Inflammatory macrophage treated with lipopolysaccharide for 1 hour (primary cell): ENCODE measurements at regions not wholly inside any gene's neighbourhood (a gene's known extent, or its start where the extent isn't known, plus 50 kb on each side); places are given as distances from the start of the nearest gene placed in this dataset.

Experiments used
- DNase-seq, 2 donors: peaks; one replicate each; pipeline ENCODE4 v3.0.0-alpha.2; 2020 to 2022

DNA sequence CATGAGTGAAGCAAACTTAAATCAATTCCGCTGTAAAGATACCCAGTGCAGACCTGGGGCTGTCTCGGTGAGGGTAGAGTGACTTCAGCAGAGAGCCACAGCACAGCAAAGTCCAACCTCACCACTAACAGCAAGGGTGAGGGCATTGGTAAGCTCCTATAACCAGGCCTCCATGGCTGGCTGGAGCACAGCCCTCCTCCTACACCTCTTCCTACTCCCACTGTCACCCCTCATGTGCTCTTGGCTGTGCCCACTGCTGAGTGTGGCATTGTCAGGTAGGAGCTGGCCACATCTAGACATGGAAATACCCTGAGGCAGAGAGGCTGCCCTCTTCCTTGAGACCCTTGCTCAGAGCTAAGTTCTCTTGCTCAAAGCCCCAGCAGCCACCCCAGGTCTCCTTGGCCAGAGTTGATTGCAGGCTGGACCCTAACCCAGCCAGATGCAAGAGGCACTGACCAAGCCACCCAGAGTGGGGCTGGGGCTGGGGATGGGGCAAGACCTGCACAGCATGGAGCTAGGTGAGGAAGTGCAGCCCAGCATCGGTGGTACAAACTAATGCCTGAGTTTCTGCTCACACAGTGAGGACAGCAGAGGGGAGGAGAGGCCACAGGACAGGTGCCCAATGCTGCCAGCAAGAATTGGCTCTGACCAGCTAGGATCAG lies 77.6 kb upstream of the RAB6C start:
- no peak for DNase-seq

- DNase-seq, result no peak
Measured at GRCh38 chr2:129902731-129903585, 76.5 kb upstream of the RAB6C start.

GRCh38 chr2:129903586-129904425 lies 75.7 kb upstream of the RAB6C start:
- no peak for DNase-seq

DNA sequence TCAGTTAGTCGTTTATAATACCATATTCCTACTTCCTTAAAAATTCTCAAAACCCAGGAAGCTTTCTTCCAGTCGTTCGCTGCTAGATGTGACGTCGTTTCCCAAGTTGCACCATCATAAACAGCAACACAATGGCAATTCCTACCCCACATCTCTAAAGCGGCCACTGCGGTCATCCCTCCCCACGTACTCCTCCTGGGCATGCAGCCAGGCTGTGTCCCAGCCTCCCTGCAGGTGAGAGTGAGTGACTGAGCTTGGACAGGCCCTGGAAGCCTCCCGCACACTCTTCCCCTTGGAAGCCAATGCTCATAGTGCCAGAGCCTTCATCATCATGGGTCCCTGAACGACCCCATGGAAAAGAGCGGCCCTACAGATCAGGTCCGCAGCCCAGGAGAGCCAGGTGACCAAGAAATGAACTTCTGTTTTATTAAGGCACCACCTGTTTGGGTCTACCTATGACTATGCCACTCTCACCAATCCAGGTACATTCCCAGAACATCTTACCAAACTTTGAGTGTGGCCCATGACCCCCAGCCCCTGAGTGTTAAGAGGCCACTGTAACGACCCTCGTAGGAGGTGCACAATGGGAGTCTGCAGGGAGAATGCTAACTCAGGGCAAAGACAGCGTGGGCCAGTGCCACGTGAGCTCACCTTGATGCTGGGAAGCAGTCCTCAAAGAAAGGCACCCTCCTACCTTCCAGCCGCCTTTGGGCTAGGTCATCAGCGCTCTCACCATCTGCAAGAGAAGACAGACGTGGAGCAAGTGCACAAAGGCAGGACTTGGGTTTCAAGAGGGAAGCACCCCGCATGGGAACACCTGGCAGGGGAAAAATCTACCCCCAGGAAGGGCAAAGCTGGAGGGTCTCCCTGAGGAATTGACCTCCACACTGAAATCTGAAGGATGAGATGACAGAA lies 74.7 kb upstream of the RAB6C start:
- DNase-seq, result no peak

DNA sequence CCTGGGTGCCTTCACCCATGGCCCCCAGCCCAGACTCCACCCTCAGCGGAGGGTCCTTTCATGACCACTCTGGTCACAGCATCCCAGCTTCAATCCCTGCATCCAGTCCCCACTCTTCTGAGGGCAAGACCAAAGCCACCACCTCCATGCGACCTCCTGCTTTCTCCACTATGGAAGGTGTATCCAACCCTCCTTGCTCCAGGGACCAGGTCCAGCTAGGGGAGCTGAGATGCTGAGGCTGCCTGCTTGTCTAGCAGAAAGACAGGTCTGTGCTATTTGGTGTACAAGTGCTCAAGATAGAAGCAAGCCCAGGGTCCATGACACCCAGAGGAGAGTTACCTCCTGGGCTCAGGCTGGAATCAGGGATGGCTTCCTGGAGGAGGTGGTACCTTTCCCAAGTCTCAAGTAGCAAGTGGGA lies 73.8 kb upstream of the RAB6C start:
- no peak for DNase-seq

GRCh38 chr2:129906139-129906860 lies 73.2 kb upstream of the RAB6C start:
- no peak for DNase-seq

DNA sequence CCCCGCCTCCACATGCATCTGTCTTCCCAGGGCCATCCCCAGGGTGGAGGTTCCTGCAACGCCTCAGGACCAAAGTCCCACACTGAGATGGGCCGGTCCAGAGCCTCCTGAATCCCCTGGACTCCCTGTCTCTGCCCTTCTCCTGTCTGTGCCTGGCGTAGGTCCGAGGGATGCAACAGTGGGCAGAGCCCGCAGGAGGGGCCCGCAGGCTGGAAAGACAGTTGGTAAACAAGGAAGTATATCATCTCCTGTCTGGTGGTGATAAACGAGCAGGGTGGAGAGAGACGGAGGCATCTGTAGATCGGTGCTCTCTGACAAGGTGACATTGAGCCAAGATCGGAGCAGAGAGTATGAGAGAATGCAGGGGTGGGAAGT lies 72.6 kb upstream of the RAB6C start:
- no peak for DNase-seq

- DNase-seq, result no peak
Measured at GRCh38 chr2:129907256-129907998, 72.0 kb upstream of the RAB6C start.

DNA sequence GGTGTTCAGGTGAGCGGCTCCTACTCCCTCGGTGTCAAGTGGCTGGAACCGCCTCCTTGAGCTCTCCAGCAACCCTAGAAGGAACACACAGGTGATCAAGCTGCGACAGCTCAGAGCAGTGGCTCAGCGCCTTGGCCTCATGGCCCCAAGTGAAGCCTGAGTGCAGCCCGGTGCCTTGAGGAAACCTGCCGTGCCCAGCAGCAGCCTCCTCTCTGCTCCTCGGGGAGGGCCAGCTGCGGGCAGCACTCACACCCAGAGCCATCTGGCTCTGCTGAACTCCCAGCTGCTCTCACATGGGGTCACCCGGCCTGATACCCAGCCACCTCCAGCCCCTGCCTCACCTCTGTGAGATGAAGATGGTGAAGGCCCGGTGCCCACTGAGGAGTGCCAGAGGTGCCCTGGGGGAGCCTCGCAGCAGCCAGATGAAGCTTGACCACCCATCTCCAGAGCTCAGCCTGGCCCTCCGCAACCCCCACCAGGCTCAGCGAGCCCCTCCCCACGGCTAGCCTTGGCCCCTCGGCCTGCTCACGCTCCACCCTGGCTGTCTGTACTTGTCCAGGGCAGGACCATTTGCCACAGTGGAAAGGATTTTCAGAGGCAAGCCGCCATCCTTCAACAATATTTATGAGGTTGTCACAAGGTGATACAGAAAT lies 70.6 kb upstream of the RAB6C start:
- DNase-seq, result no peak

- no peak for DNase-seq
Measured at GRCh38 chr2:129909651-129910418, 69.6 kb upstream of the RAB6C start.

DNA sequence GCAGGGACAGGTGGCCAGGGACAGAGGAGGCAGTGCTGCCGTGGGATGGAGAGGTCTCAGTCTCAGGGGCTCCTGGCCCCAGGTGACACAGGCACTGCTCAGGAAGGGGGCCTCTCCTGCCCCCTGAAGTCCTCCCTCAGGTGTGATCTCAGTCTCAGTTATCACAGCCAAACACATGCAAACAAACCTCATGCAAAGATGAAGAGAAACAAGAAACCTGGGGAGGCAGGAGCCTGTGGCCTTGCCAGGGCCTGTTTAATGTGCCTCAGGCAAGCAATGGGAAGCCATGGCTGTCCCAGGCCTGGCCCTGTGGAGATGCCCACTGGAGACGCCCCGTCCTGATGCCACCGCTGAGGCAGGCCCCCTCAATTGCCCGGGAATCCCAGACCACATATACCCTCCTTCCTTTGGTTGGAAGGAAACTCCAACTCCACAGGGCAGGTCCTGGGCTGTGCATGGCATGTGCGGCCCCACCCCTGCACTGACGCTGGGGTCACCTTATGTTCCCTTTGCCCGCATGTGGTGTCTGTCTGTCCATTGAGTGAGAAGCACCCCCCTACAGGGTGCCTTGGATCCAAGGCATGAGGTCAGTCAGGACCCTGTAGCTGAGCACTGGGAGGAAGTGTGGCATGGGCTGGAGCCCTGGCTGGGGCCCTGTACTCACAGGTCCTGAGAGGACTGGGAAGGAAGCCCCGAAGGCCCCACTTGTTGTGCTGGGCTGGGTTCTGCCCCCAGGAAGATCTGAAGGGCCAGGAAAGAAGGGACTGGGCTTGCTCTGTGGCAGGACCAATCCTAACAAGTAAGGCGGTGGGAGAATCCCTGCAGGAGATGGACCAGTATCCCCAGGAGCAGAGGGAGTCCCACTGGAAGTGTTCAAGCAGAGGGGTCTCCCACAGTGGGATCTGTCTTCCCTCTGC lies 68.8 kb upstream of the RAB6C start:
- DNase-seq, result no peak

- no peak for DNase-seq
Measured at GRCh38 chr2:129911363-129912065, 68.0 kb upstream of the RAB6C start.

- no peak for DNase-seq
Measured at GRCh38 chr2:129912066-129912820, 67.2 kb upstream of the RAB6C start.

- DNase-seq, result no peak
Measured at GRCh38 chr2:129912871-129913694, 66.4 kb upstream of the RAB6C start.

- no peak for DNase-seq
Measured at GRCh38 chr2:129913695-129914495, 65.6 kb upstream of the RAB6C start.
